GM19397 (cell line): ENCODE measurements at regions not wholly inside any gene's neighbourhood (a gene's known extent, or its start where the extent isn't known, plus 50 kb on each side); places are given as distances from the start of the nearest gene placed in this dataset.

Experiments used
- ATAC-seq: cut with Tn5 transposase; IDR thresholded peaks from one replicate; pipeline ENCODE4 v1.9.1; 2021; ENCODE audit warnings: mild to moderate bottlenecking, moderate library complexity; ENCODE audit not compliant: unreplicated experiment

DNA sequence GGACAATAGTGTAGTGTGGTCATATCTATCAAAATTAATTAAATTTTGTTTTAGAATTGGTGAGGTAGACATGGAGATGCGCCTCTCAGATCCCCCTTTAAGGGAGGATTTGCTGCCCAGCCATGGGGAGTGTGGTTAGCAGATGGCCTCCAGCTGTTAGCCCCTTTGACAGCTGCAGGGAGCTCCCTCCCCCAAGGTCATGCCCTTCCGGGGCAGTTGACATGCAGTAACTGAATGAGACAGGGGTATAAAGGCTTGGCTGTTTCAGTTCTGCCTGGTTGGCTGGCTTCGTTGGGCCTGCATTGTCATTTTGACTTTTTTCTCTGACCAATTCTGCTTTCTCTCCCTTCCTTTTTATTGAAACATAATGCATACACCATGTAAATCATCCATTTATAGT is 291.5 kb upstream of the SRRM4 start:
- peak; percentile 84 for ATAC-seq

DNA sequence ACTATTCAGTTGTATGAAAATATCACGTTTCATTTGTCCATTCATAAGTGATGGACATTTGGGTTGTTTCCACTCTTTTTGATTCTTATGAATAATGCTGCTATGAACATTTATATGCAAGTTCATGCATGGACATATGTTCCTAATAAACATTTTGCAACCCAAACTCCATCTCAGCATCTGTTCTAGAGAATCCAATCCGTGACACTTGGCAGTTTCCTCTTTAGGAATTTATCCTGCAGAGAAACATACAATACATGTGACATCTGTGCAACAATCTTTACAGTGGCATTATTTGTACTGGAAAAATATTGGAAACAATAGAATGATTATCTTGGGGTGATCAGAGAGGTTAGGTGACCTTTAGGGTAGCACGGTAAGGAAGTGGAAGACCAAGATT is 290.8 kb upstream of the SRRM4 start:
- no peak for ATAC-seq

- ATAC-seq = no peak
Observed at GRCh38 chr12:118694128-118694775, 287.1 kb upstream of the SRRM4 start.

- ATAC-seq = no peak
Observed at GRCh38 chr12:118704527-118705241, 276.7 kb upstream of the SRRM4 start.

- no peak for ATAC-seq
Observed at GRCh38 chr12:118706437-118706836, 274.9 kb upstream of the SRRM4 start.

DNA sequence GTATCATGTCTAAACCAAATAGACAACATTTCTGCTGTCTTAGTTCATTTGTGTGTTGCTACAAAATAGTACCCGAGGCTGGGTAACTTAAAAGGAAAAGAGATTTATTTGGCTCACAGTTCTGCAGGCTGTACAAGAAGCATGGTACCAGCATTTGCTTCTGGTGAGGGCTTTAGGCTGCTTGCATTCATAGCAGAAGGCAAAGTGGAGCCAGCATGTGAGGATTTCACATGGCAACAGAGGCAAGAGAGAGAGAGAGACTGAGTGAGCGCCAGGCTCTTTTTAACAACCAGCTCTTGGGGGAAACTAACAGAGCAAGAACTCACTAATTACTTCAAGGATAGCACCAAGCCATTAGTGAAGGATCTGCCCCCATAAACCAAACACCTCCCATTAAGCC is 271.4 kb upstream of the SRRM4 start:
- ATAC-seq = no peak

DNA sequence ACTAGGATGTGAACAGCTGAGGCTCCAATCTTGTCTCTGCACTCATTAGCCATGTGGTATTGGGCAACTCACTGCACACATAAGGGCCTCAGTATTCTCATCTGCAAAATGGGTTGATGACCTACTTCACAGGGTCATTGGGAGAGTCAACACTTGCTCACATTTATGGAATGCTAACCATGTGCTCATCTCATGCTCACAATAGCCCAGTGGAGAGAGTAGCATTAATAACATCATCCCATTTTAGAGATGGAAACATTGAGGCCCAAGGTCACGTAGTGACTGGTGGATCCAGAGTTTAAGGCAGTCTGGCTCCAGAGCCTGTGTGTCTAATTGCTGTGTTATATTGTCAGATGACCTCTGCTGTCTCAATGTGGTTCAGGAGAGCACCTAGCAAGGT is 270.2 kb upstream of the SRRM4 start:
- no peak for ATAC-seq

- no peak for ATAC-seq
Observed at GRCh38 chr12:118714051-118714460, 267.3 kb upstream of the SRRM4 start.

DNA sequence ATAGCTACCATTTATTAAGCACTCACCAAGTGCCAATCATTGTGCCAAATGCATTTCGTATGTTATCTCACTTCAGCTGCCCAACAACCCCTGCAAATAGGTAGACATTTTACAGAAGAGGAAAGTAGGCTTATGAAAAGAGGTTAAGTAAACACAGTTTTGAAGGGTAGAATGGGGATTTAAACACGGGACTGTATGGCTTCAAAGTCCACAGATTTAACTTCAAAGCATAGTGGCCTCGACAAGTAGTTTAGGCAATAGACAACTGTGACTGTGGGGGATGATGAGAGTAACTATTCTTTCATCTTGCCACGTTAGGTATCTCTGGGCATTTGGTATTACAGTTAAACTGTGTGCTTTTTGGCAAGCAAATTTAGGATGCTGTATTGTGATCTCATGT is 266.8 kb upstream of the SRRM4 start:
- ATAC-seq = no peak

- ATAC-seq = no peak
Observed at GRCh38 chr12:118715647-118716046, 265.7 kb upstream of the SRRM4 start.

DNA sequence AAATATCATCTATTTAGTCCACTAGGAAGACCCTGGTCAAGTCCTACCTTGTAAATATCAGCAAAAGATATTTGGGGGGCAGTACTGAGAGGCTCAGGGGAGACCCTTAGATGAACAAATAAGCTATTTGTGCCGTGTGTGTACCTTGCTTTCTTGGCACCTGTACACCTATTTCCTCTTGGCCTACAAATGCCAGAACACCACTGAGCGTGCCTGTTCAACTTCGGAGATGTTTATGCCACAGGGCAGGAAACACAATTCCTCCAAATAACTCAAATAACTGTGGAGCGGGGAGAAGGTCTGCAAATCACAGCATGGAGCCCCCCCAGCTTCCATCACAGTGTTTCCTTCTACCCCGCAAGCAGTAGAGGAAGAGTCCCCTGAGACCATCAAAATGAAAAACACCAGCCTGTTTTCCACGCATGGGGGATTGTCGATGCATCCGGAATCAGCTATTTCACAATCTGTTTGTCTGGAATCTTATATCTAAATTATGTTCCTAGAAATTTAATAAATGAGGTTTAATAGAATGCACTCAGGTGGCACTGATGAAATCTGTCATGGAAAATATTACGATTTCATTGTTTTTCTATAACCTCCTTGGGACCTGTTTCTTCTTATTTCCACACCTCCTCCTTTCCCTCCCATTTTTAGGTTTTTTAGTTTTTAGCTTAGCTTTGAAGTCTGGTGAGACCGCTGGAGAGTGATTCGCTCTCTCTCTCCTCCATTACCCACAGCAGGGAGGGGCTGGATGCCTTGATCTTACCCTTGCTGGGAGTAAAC is 254.0 kb upstream of the SRRM4 start:
- ATAC-seq = no peak

GRCh38 chr12:118727979-118728366 is 253.4 kb upstream of the SRRM4 start:
- ATAC-seq = no peak

DNA sequence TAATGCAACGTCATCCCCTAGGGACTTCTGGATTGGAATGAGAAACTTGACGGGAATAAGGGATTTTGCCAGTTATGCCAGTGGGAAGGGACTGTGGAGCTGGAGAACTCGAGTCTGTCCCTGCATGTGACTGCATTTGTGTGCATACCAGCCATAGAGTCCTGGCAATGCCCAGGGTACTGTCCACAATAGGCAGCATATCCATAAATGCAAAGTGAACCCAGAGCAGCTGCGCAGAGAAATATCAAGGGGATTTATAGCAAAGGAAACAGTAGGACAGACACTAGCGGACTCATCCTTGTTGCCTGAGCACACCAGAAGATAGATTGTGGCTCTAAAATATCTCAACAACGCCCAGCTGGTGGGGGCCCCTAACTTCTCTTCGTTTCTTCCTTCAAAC is 247.1 kb upstream of the SRRM4 start:
- ATAC-seq = no peak

- ATAC-seq = no peak
Observed at GRCh38 chr12:118737985-118738540, 243.3 kb upstream of the SRRM4 start.

DNA sequence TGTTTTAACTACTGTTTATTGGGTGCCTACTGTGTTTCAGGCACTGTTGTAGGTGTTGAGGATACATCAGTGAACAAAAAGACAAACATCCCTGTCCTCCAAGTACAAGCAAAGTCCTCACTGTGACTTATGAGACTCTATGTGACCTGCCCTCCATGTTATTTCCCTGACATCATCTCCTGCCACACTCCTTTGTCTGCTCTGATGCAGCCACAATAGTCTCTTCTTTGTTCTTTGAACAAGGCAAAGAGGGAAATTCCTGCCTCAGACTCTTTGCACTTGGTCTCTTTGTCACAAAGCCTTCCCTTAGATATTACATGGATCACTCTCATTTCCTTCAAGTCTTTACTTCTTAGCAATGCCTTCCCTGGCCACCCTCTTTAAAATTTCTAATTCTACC is 240.1 kb upstream of the SRRM4 start:
- ATAC-seq = no peak

GRCh38 chr12:118742431-118742830 is 238.9 kb upstream of the SRRM4 start:
- ATAC-seq = no peak

DNA sequence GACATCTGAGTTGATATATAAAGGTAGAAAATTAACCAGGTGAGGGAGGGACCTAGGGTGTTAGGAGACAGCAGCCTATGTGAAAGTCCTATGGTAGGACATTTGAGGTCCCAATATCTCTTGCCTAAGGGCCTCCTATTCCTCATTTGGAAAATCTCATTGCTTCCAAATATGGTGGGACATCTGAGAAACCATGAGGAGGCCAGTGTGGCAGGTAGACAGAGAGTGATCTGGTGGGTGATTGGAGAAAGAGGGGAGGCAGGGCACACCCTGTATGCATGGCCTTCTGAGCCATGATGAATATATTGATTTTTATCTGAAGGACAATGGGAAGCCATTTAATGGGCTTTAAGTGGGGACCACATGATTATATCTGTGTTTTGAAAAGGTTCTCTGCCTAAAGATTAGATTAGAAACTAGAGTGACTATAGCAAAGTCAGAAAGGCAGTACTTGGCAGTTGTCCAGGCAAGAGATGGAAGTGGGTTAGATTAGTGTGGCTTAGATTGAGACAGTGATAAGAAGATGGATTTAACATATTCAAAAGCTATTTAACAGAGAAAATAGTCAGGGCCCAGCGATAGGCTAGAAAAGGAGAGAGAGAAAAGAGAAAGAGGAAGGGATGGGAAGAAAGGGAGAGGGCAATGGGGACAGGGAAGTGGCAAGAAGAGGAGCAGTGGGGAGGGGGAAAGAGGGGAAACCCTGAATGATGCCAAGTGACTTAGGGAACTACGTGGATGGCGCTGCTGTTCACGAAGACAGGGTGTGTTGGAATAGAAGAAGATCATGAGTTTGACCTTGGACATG is 237.2 kb upstream of the SRRM4 start:
- ATAC-seq = no peak

DNA sequence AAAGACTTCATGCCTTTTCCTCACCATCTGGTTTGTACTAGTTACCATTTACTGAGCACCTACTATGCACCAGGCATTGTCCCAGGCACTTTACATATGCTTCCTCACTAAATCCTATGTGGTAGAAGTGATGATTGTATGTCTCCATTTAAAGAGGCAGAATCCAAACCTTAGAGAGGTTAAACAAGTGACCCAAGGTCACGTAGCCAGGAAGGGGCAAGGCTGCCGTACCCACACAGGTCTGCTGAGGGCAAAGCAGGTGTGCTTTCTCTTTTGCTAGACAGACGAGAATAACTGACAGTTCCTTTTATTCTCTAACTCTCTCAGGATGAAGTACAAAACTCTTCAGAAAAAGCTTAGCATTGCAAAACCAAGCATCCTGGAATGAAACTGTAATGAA is 235.2 kb upstream of the SRRM4 start:
- no peak for ATAC-seq

- ATAC-seq = no peak
Observed at GRCh38 chr12:118746960-118747359, 234.4 kb upstream of the SRRM4 start.

DNA sequence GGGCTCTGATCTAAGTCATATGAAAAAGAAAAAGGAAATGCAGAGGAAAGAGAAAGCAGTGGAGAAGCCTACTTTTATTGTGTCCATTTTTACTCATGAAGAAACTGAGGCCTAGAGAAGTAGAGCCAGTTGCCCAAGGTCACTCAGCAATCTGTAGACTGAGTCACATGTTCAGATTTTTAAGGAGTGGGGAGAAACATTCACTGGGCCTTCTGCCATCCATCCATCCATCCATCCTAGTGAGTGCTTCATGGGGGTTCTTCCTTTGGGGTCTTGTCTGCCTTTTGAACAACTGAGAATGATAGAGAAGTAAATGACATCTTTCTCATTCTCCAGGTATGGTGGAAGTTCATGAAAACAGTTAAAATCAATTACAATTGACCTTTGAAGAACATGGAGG is 233.6 kb upstream of the SRRM4 start:
- no peak for ATAC-seq
